AG04450 (cell line): ENCODE measurements at regions not wholly inside any gene's neighbourhood (a gene's known extent, or its start where the extent isn't known, plus 50 kb on each side); places are given as distances from the start of the nearest gene placed in this dataset.

ENCODE experiments used
- CTCF ChIA-PET: fragments of 300-600, 350-600 bp; formaldehyde crosslinking; extraction: SDS; loops from one replicate; lab custom pipeline; 2022; ENCODE audit warnings: antibody characterized with exemption, inconsistent platforms; lab: Charles Lee
- POLR2A ChIA-PET: fragments of 350-600 bp; formaldehyde crosslinking; extraction: SDS; loops from one replicate; lab custom pipeline; 2021; ENCODE audit warnings: antibody characterized with exemption, inconsistent platforms; lab: Yijun Ruan, JAX
- DNase-seq: peaks from one replicate; pipeline ENCODE4 v3.0.0-alpha.2; 2011; ENCODE audit warnings: low read depth, low spot score
- H3K27ac ChIP-seq: one replicate; pipeline ENCODE4 v1.5.1; 2012; ENCODE audit warnings: low read depth, low read length, control low read depth
- H3K27me3 ChIP-seq: one replicate; pipeline ENCODE4 v1.6.0; 2012; ENCODE audit warnings: low read length; ENCODE audit not compliant: control insufficient read depth, insufficient read depth
- H3K4me3 ChIP-seq: 2 replicates; pipeline ENCODE4 v1.5.1; 2011; ENCODE audit warnings: mild to moderate bottlenecking, low read depth, low read length, control low read depth
- H3K9me3 ChIP-seq: 2 replicates; pipeline ENCODE4 v1.5.1; 2012; ENCODE audit warnings: low read length; ENCODE audit not compliant: control insufficient read depth, insufficient read depth
- CTCF ChIP-seq: IDR thresholded peaks from 2 replicates; pipeline ENCODE4 v1.5.1; 2011; ENCODE audit warnings: low read depth, low read length, control low read depth, inconsistent platforms

DNA sequence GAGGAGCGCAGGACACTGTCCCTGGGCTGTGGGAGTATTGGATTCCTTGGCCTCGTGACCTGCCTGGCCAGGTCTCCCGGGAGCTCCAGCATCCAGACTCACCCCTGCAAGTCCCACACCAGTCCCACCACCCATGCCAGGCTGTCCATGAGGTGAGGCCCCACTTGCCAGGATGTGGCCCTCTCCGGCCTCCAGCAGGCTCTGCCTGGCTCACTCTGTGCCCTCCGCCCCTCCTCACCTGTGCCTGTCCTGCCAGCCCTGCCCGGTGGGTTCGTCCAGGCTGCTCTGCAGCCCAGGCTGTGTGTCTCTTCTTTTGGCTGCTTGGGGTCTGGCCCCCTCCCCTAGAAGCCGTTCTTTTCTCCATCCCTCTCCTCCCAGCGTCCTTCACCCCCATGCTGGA, 436.8 kb upstream of the MYT1L start:
- POLR2A ChIA-PET: no interaction called here
- no peaks in the 10 kb centered on the region for H3K27me3 ChIP-seq
- no peak for TF ChIP-seq CTCF
- no peak overlapping the region for H3K4me3 ChIP-seq
- DNase-seq: no peak
- H3K9me3 ChIP-seq: peaks cover 88% of the 10 kb centered on the region
- CTCF ChIA-PET: no interaction called here
- H3K27ac ChIP-seq: no peak overlapping the region

GRCh38 chr2:2765839-2766495, 434.9 kb upstream of the MYT1L start:
- Histone ChIP-seq H3K27ac (no peak overlapping the region), H3K9me3 (peaks cover 94% of the 10 kb centered on the region), H3K27me3 (no peaks in the 10 kb centered on the region), H3K4me3 (no peak overlapping the region)
- no peak for DNase-seq
- ChIA-PET POLR2A (no interaction called here), CTCF (no interaction called here)
- TF ChIP-seq CTCF: no peak

DNA sequence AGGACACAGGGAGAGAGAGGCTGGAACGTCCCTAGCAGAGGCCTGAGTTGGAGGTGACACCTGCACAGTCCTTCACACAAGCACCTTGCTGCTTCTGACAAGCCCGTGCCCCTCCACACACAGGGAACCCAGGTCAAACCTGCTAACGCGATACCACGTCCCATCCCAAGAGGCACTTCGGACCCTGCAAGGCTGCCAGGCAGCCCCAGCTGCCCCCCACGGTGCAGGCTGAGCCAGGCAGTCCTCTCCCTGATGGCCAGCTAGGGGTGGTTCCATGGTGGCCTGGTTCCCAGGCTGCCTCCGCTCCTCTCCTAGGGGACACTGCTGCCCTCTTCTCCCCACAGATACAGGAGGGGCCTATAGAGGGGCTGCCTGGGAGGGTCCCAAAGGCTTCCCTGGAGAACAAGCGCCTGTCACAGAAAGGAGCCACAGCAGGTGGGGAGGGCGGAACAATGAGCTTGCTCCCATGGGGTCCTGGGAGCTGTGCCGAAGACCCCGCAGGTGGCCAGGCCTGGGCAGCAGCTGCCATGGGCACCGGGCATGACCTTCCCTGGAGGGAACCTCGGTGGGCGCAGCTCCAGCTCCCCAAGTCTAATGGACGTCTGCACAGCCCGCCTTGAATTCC, 434.2 kb upstream of the MYT1L start:
- Histone ChIP-seq H3K9me3 (peaks cover 96% of the 10 kb centered on the region), H3K27ac (no peak overlapping the region), H3K27me3 (no peaks in the 10 kb centered on the region), H3K4me3 (no peak overlapping the region)
- DNase-seq: no peak
- no peak for TF ChIP-seq CTCF
- ChIA-PET POLR2A (no interaction called here), CTCF (no interaction called here)

DNA sequence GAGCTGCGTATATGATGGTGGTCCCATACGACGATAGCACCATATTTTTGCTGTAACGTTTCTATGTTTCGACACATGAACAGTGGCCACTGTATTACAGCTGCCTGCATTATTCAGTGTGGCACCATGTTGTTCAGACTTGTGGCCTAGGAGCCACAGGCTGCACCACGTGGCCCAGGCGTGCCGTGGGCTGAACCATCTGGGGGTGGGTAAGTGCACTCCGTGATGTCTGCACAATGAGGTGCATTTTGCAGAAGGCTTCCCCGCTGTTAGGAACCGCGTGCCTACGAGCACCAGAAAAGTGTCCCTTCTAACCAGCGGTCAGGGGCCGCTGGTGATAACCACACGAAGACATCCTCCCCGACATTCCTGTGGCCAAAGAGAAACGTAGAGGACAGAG, 433.7 kb upstream of the MYT1L start:
- no peak for TF ChIP-seq CTCF
- H3K27ac ChIP-seq: no peak overlapping the region
- no peak overlapping the region for H3K4me3 ChIP-seq
- no peaks in the 10 kb centered on the region for H3K27me3 ChIP-seq
- ChIA-PET CTCF (no interaction called here), POLR2A (no interaction called here)
- H3K9me3 ChIP-seq: peaks cover 94% of the 10 kb centered on the region
- DNase-seq: no peak

GRCh38 chr2:2764001-2764355, 432.9 kb upstream of the MYT1L start:
- POLR2A ChIA-PET: no interaction called here
- Histone ChIP-seq H3K27ac (no peak overlapping the region), H3K4me3 (no peak overlapping the region), H3K9me3 (peaks cover 86% of the 10 kb centered on the region), H3K27me3 (no peaks in the 10 kb centered on the region)
- TF ChIP-seq CTCF: no peak
- DNase-seq: no peak
- CTCF ChIA-PET: no interaction called here
